LNCaP clone FGC (cell line): ENCODE measurements at regions not wholly inside any gene's neighbourhood (a gene's known extent, or its start where the extent isn't known, plus 50 kb on each side); places are given as distances from the start of the nearest gene placed in this dataset.

ENCODE experiments used
- DNase-seq: peaks from one replicate; pipeline ENCODE4 v3.0.0-alpha.2; 2011; ENCODE audit warnings: low read depth
- H3K4me3 ChIP-seq: 2 replicates; pipeline ENCODE4 v1.5.1; 2011; ENCODE audit warnings: mild to moderate bottlenecking, low read depth, low read length, control low read depth
- TF ChIP-seq, protein P1 (sequence below): IDR thresholded peaks from 2 replicates; pipeline ENCODE4 v1.5.1; 2012; ENCODE audit warnings: mild to moderate bottlenecking; ENCODE audit not compliant: control insufficient read depth, insufficient read depth; ENCODE audit errors: extremely low read depth

DNA sequence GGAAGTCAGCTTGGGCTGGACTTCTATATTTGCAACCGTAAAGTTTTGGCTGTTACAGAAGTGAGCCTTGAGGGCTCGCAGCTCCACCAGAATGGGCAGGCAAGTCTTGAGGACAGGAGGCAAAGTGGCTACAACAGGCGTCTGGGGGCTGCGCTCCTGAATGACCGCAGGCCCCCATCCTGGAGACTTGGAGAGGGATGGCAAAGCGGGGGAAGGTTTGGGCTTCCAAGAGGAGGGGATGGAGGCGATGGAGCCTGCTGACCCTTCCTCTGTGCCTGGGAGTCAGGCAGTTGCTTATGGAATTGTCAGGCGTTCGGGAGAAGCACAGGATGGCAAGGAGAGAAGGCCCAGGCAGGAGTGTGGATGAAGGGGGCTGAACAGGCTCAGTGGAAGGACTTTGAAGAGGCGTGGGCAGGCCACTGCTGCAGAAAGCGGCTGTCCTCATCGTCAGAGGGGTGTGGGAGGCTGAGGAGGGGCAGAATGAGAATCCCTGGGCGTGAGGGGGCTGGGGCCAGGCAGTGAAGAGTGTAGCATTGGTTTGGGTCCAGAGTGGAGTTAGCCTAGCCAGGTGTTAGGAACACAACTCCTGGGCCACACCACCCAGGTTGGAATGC, 72.3 kb downstream of the INHBB start:
- H3K4me3 ChIP-seq = no peak overlapping the region
- TF ChIP-seq, protein P1, sequence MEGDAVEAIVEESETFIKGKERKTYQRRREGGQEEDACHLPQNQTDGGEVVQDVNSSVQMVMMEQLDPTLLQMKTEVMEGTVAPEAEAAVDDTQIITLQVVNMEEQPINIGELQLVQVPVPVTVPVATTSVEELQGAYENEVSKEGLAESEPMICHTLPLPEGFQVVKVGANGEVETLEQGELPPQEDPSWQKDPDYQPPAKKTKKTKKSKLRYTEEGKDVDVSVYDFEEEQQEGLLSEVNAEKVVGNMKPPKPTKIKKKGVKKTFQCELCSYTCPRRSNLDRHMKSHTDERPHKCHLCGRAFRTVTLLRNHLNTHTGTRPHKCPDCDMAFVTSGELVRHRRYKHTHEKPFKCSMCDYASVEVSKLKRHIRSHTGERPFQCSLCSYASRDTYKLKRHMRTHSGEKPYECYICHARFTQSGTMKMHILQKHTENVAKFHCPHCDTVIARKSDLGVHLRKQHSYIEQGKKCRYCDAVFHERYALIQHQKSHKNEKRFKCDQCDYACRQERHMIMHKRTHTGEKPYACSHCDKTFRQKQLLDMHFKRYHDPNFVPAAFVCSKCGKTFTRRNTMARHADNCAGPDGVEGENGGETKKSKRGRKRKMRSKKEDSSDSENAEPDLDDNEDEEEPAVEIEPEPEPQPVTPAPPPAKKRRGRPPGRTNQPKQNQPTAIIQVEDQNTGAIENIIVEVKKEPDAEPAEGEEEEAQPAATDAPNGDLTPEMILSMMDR = no peak
- no peak for DNase-seq

DNA sequence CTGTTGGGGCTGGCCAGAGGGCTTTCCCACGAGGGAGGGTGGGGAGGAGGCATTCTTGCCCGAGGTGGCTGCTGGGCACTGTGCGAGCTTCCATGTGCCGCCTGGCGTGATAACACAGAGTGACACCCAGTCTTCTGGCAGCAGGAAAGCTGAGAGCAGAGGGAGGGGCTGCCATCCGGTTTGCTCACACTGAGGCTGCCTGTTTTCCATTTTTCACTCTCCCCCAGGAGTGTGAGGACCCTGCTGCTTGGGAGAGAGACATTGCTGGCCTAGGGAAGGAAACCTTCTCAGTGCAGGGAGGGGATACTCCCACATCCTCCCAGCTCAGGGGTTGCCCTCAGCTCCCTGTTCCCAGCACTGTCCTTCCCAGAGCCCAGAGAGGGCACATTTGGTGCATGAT, 73.1 kb downstream of the INHBB start:
- H3K4me3 ChIP-seq = no peak overlapping the region
- TF ChIP-seq, protein P1 = no peak
- no peak for DNase-seq

- no peak overlapping the region for H3K4me3 ChIP-seq
- DNase-seq = no peak
- TF ChIP-seq, protein P1 = no peak
Measured at GRCh38 chr2:120419955-120420354, 74.0 kb downstream of the INHBB start.

DNA sequence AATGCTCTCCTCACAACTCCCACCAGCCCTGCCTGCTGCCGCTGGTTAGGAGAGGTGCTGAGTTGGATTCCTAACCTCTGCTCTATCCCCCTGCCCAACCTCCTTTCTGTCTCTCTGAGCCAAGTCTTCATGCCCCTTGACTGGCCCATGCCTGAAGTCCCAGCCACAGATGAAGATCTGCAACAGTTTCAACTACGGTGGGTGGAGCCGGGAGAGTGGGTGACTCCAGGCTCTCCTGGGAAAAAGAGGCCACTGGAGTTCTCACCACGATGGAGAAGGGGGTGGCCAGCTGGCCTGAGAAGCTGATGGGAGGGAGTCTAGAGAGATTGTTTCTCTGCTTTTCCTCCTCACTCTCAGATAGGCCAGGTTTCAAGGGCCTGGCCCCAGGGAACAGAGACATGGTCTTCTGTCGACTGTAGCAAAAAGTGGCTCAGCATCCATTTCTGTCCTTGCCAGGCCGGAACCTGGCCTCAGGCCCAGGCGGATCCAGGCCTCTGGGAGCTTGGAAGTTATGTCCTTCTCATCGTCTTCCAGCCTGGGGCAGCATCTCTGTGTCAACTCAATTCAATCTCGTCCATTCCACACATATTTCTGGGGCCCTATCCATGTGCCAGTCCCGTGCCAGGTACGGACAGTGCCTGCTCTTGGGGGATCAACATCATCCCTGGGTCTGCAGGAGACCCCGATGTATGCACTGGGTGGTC, 75.3 kb downstream of the INHBB start:
- TF ChIP-seq, protein P1 = no peak
- DNase-seq = no peak
- no peak overlapping the region for H3K4me3 ChIP-seq

- DNase-seq = no peak
- TF ChIP-seq, protein P1 = no peak
- H3K4me3 ChIP-seq = no peak overlapping the region
Measured at GRCh38 chr2:120421830-120422175, 75.9 kb downstream of the INHBB start.

DNA sequence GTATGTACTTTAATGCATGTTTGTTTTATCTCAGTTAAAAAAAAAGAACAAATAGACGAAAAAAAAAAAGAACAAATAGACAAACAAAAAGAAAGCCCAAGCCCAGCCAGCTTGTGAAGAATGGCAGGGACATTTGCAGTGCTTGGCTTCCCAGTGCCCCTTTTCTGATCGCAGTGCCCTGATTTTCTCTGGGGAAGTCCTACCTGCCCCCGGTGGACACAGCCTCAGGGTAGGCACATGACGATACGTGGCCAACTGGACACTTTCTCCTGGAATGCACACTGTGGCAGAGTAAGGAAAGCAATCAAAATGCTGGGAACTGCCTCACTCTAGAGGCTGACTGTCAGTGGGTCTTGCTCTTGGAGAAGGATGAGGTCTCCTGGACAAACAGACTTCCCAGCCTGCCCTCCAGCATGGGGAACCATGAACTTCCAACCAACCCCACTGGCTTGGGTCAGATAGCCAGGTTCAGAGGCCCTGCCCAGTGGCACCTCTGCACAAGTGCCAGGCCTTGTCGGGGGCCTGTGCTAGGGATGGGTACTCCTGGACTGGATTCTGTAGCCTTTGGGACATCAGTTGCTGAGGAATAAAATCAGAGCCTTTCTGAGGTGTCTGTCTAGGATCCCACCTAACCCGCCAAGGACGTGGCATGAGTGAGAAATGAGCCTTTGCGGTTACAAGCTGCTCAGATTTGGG, 76.7 kb downstream of the INHBB start:
- TF ChIP-seq, protein P1 = no peak
- peak; percentile 40 for DNase-seq
- no peak overlapping the region for H3K4me3 ChIP-seq
